Stomach (tissue), 8 donors: ENCODE measurements at regions not wholly inside any gene's neighbourhood (a gene's known extent, or its start where the extent isn't known, plus 50 kb on each side); places are given as distances from the start of the nearest gene placed in this dataset.

Experiments used
- DNase-seq, 2 donors: peaks; one replicate each; pipeline versions ENCODE4 v3.0.0 to v3.0.0-alpha.2; 2013 to 2019
- H3K27ac ChIP-seq, 5 donors: fragments of 200-600 bp in 4 of 5; sonication (generic) in 4 of 5; one replicate each; pipeline ENCODE4 v1.5.1; 2013 to 2019; ENCODE audit warnings: mild to moderate bottlenecking in 1 of 5, moderate library complexity in 1 of 5
- H3K27me3 ChIP-seq, 3 donors: fragments of 200-600 bp; sonication (generic); one replicate each; pipeline ENCODE4 v1.5.1; 2017 to 2019; ENCODE audit warnings: mixed run types in 1 of 3
- H3K36me3 ChIP-seq, 4 donors: fragments of 200-600 bp; sonication (generic); 1 replicate in 3 of 4; 2 replicates in 1 of 4; pipeline ENCODE4 v1.5.1; 2016 to 2019
- H3K4me1 ChIP-seq, 4 donors: fragments of 200-600 bp; sonication (generic); one replicate each; pipeline ENCODE4 v1.5.1; 2016 to 2019
- H3K4me3 ChIP-seq, 4 donors: fragments of 200-600 bp; sonication (generic) in 3 of 4; one replicate each; pipeline ENCODE4 v1.5.1; 2016 to 2019; ENCODE audit warnings: mild to moderate bottlenecking in 1 of 4
- H3K9me3 ChIP-seq, 4 donors: fragments of 200-600 bp; sonication (generic); one replicate each; pipeline ENCODE4 v1.5.1; 2016 to 2019
- EP300 ChIP-seq: sonication (generic); formaldehyde crosslinking; IDR thresholded peaks from one replicate; pipeline ENCODE4 v1.6.1; 2017; ENCODE audit warnings: antibody characterized with exemption
- POLR2A ChIP-seq, 4 donors: fragments of 450-650 bp; IDR thresholded peaks; one replicate each; pipeline ENCODE4 v1.6.1; 2016; ENCODE audit warnings: antibody characterized with exemption in 4 of 4, control low read depth in 2 of 4, mild to moderate bottlenecking in 1 of 4, moderate library complexity in 1 of 4
- POLR2AphosphoS5 ChIP-seq, 3 donors: sonication (generic); formaldehyde crosslinking; IDR thresholded peaks; one replicate each; pipeline ENCODE4 v1.6.1; 2016; ENCODE audit warnings: antibody characterized with exemption in 3 of 3
- WGBS, 5 donors: extraction: QIAGEN DNeasy Blood & Tissue Kit in 3 of 5; methylation state at CpG; one replicate each; pipeline versions ENCODE4 v1.1.5 to v1.1.7; 2013 to 2018; 5-methylcytosine and 5-hydroxymethylcytosine counted together
- intact Hi-C: fragments of 100-400 bp; cut with DNase I; formaldehyde crosslinking; loops from one replicate; pipeline ENCODE4 v1.15.1; 2023; ENCODE audit warnings: low total_unique reads
- TF ChIP-seq, protein P1 (sequence below), 7 experiments: fragments of 450-650 bp in 4 of 7; fragments of 200-600 bp in 3 of 7; sonication (generic) in 3 of 7; IDR thresholded peaks; one replicate each; pipeline ENCODE4 v1.5.1; 2016 to 2019; ENCODE audit warnings: antibody characterized with exemption in 7 of 7, control low read depth in 2 of 7, mild to moderate bottlenecking in 1 of 7
- donor health status: healthy with polysubstance abuse.
- donor health status: Bipolar disorder and iron deficiency.
- donor health status: healthy.

DNA sequence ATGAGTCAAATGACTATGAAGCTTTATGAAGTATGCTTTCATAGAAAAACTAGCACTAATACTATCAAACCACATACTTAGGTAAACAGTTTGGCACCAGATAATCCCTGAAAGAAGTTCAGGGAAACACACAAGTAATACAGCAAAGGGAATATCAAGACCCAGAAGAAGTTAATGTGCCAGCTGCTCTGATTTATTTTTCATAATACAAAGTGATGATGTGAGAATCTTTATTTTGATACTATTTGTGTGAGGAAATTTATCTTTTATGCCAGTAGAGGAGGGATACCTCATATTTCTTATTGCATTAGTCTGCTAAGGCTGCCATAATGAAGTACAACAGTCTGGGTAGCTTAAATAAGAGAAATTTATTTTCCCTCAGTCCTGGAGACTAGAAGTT, 67.7 kb upstream of the ANO3 start:
- intact Hi-C loops: no loop called here
- TF ChIP-seq EP300 (no peak), POLR2A (IDR thresholded peaks at IDR 0.05) (no peak), POLR2AphosphoS5 (IDR thresholded peaks at IDR 0.05) (no peak)
- TF ChIP-seq, protein P1, sequence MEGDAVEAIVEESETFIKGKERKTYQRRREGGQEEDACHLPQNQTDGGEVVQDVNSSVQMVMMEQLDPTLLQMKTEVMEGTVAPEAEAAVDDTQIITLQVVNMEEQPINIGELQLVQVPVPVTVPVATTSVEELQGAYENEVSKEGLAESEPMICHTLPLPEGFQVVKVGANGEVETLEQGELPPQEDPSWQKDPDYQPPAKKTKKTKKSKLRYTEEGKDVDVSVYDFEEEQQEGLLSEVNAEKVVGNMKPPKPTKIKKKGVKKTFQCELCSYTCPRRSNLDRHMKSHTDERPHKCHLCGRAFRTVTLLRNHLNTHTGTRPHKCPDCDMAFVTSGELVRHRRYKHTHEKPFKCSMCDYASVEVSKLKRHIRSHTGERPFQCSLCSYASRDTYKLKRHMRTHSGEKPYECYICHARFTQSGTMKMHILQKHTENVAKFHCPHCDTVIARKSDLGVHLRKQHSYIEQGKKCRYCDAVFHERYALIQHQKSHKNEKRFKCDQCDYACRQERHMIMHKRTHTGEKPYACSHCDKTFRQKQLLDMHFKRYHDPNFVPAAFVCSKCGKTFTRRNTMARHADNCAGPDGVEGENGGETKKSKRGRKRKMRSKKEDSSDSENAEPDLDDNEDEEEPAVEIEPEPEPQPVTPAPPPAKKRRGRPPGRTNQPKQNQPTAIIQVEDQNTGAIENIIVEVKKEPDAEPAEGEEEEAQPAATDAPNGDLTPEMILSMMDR (IDR thresholded peaks at IDR 0.05): no peak
- Histone ChIP-seq H3K9me3 (no peaks in the 10 kb centered on the region), H3K27me3 (no peaks in the 10 kb centered on the region), H3K4me3 (no peak overlapping the region), H3K27ac (no peak overlapping the region), H3K4me1 (no peaks in the 10 kb centered on the region), H3K36me3 (no peaks in the 10 kb centered on the region)
- no peak for DNase-seq

GRCh38 chr11:26268980-26269660, 62.8 kb upstream of the ANO3 start:
- Histone ChIP-seq H3K36me3 (no peaks in the 10 kb centered on the region), H3K27ac (no peak overlapping the region), H3K4me3 (no peak overlapping the region), H3K4me1 (no peaks in the 10 kb centered on the region), H3K9me3 (no peaks in the 10 kb centered on the region), H3K27me3 (no peaks in the 10 kb centered on the region)
- intact Hi-C loops: no loop called here
- no peak for DNase-seq
- TF ChIP-seq, protein P1 (IDR thresholded peaks at IDR 0.05): no peak
- TF ChIP-seq POLR2AphosphoS5 (IDR thresholded peaks at IDR 0.05): no peak
- TF ChIP-seq EP300: no peak
- no peak for TF ChIP-seq POLR2A (IDR thresholded peaks at IDR 0.05)
- 60 to 78% (median 69%) methylated on average over 7 of the region's 7 CpGs for WGBS, 5 donors

GRCh38 chr11:26271666-26272065, 60.3 kb upstream of the ANO3 start:
- H3K9me3 ChIP-seq: no peaks in the 10 kb centered on the region
- no peaks in the 10 kb centered on the region for H3K36me3 ChIP-seq
- no peaks in the 10 kb centered on the region for H3K27me3 ChIP-seq
- DNase-seq: no peak
- TF ChIP-seq, protein P1 (IDR thresholded peaks at IDR 0.05): no peak
- no peak for TF ChIP-seq EP300
- H3K4me3 ChIP-seq: no peak overlapping the region
- 77 to 92% (median 86%) methylated on average over 2 of the region's 2 CpGs for WGBS, 5 donors
- intact Hi-C loops: no loop called here
- H3K27ac ChIP-seq: no peak overlapping the region
- no peaks in the 10 kb centered on the region for H3K4me1 ChIP-seq

GRCh38 chr11:26276798-26277424, 55.0 kb upstream of the ANO3 start:
- peaks cover 0 to 10% (median 0%) of the 10 kb centered on the region in 3 donors for H3K27me3 ChIP-seq
- WGBS, 5 donors: 1 to 7% (median 4%) methylated on average over 4 of the region's 4 CpGs
- H3K9me3 ChIP-seq: no peaks in the 10 kb centered on the region
- peak; percentile 44 to 79 for DNase-seq
- no peak overlapping the region for H3K4me3 ChIP-seq
- H3K4me1 ChIP-seq: no peaks in the 10 kb centered on the region
- intact Hi-C loops: no loop called here
- H3K27ac ChIP-seq: no peak overlapping the region
- TF ChIP-seq EP300 (no peak), POLR2AphosphoS5 (IDR thresholded peaks at IDR 0.05) (no peak), POLR2A (IDR thresholded peaks at IDR 0.05) (no peak)
- TF ChIP-seq, protein P1 (IDR thresholded peaks at IDR 0.05): peak in 5 of 7 experiments; percentile 81 to 95 (median 89)
- no peaks in the 10 kb centered on the region for H3K36me3 ChIP-seq
